HCT116 (cell line): ENCODE measurements at regions not wholly inside any gene's neighbourhood (a gene's known extent, or its start where the extent isn't known, plus 50 kb on each side); places are given as distances from the start of the nearest gene placed in this dataset.
A peak's percentile ranks its signal among the peaks of the same experiment; 100 is the strongest.
"Not testable (repeated sequence)": the region's sequence is repeated elsewhere in the genome, so short reads cannot be mapped to it uniquely, and the experiment has no call there.

Experiments used
- ATAC-seq: fragments of 200-7000 bp; cut with Tn5 transposase; 2 replicates; pipeline ENCODE4 v1.9.1; 2020; ENCODE audit warnings: mild to moderate bottlenecking, moderate library complexity
- BruUV-seq: library from RNA; stranded (reverse); fragments of 400-500 nt; replicated peaks from 2 replicates; lab custom pipeline; 2021; lab: Mats Ljungman, UMichigan
- CTCF ChIA-PET: fragments of 300-600 bp; sonication (Branson Sonifier 250); formaldehyde crosslinking; loops from one replicate; lab custom pipeline; 2021; ENCODE audit warnings: antibody characterized with exemption; lab: Charles Lee
- POLR2A ChIA-PET: fragments of 300-600, 350-600 bp; sonication (Branson Sonifier 250); formaldehyde crosslinking; loops from one replicate; lab custom pipeline; 2021; ENCODE audit warnings: antibody characterized with exemption; lab: Charles Lee
- RAD21 ChIA-PET, 2 experiments: fragments of 300-600 bp; sonication (Branson Sonifier 250); formaldehyde crosslinking; loops; one replicate each; lab custom pipeline; 2023; ENCODE audit warnings: low total read pairs in 2 of 2; ENCODE audit not compliant: uncharacterized antibody in 2 of 2, unreplicated experiment in 2 of 2, low non-redundant PET in 1 of 2; lab: Charles Lee
- DNase-seq: peaks from one replicate; pipeline ENCODE4 v3.0.0-alpha.2; 2010; ENCODE audit warnings: low read depth, low spot score
- H2AFZ ChIP-seq: fragments of 200-600 bp; shearing (Covaris generic), sonication (generic); 2 replicates; pipeline ENCODE4 v1.6.1; 2017; ENCODE audit warnings: low read depth, mixed run types, mixed read lengths, antibody characterized with exemption, low read length; ENCODE audit not compliant: poor library complexity, severe bottlenecking
- H3K27ac ChIP-seq: 2 replicates; pipeline ENCODE4 v1.5.1; 2012; ENCODE audit warnings: low read depth, low read length
- H3K27me3 ChIP-seq: fragments of 200-600 bp; sonication (generic); 2 replicates; pipeline ENCODE4 v1.6.1; 2016; ENCODE audit warnings: mixed run types, low read length, mixed read lengths; ENCODE audit not compliant: insufficient read depth
- H3K36me3 ChIP-seq, 2 experiments: fragments of 200-500 bp in 1 of 2; fragments of 200-600 bp in 1 of 2; sonication (Bioruptor generic) in 1 of 2; sonication (generic) in 1 of 2; 2 replicates each; pipeline versions ENCODE4 v1.5.1 to v1.6.1; 2014 to 2016; ENCODE audit warnings: low read length in 2 of 2, inconsistent platforms in 1 of 2, mixed read lengths in 1 of 2, mixed run types in 1 of 2; ENCODE audit not compliant: insufficient read depth in 2 of 2, control insufficient read depth in 1 of 2
- H3K4me1 ChIP-seq, 2 experiments: fragments of 200-600 bp in 1 of 2; sonication (generic) in 1 of 2; 2 replicates each; pipeline versions ENCODE4 v1.5.1 to v1.6.1; 2012 to 2017; ENCODE audit warnings: low read length in 2 of 2, inconsistent platforms in 1 of 2, mild to moderate bottlenecking in 1 of 2, mixed read lengths in 1 of 2, mixed run types in 1 of 2, moderate library complexity in 1 of 2; ENCODE audit not compliant: insufficient read depth in 2 of 2, control insufficient read depth in 1 of 2
- H3K4me2 ChIP-seq: fragments of 200-600 bp; sonication (generic); 2 replicates; pipeline ENCODE4 v1.6.1; 2017; ENCODE audit warnings: mixed run types, low read length, mixed read lengths
- H3K4me3 ChIP-seq, 2 experiments: fragments of 200-600 bp in 1 of 2; sonication (generic) in 1 of 2; replicated peaks in 1 of 2; 2 replicates each; pipeline ENCODE4 v1.5.1; 2011 to 2016; ENCODE audit warnings: low read length in 2 of 2, control low read depth in 1 of 2, low read depth in 1 of 2, mild to moderate bottlenecking in 1 of 2, mixed read lengths in 1 of 2, mixed run types in 1 of 2
- H3K79me2 ChIP-seq: fragments of 200-600 bp; sonication (generic); 2 replicates; pipeline ENCODE4 v1.6.1; 2017; ENCODE audit warnings: mild to moderate bottlenecking, mixed run types, low read length, moderate library complexity, mixed read lengths; ENCODE audit not compliant: insufficient read depth
- H3K9ac ChIP-seq: fragments of 200-600 bp; sonication (generic); 2 replicates; pipeline ENCODE4 v1.6.1; 2016; ENCODE audit warnings: low read length, mixed read lengths
- H3K9me2 ChIP-seq: fragments of 200-600 bp; sonication (generic), shearing (Covaris generic); 2 replicates; pipeline ENCODE4 v1.6.1; 2017; ENCODE audit warnings: mixed run types, mild to moderate bottlenecking, moderate library complexity; ENCODE audit not compliant: insufficient read depth
- H3K9me3 ChIP-seq, 2 experiments: fragments of 200-500 bp in 1 of 2; fragments of 200-600 bp in 1 of 2; sonication (Bioruptor generic) in 1 of 2; sonication (generic) in 1 of 2; 2 replicates each; pipeline ENCODE4 v1.6.1; 2014 to 2017; ENCODE audit warnings: low read length in 2 of 2, mixed read lengths in 2 of 2, inconsistent platforms in 1 of 2, low read depth in 1 of 2, mild to moderate bottlenecking in 1 of 2, mixed run types in 1 of 2, moderate library complexity in 1 of 2; ENCODE audit not compliant: control insufficient read depth in 1 of 2, insufficient read depth in 1 of 2
- H4K20me1 ChIP-seq: fragments of 200-600 bp; sonication (generic), shearing (Covaris generic); 2 replicates; pipeline ENCODE4 v1.6.1; 2017; ENCODE audit warnings: mixed run types, mild to moderate bottlenecking, moderate library complexity; ENCODE audit not compliant: insufficient read depth
- CTCF ChIP-seq, 3 experiments: fragments of 200-600 bp in 1 of 3; sonication (generic) in 1 of 3; IDR thresholded peaks in 2 of 3; conservative IDR thresholded peaks in 1 of 3; 2 replicates each; pipeline ENCODE4 v1.5.1; 2012 to 2017; ENCODE audit warnings: low read depth in 2 of 3, low read length in 2 of 3, antibody characterized with exemption in 1 of 3, borderline replicate concordance in 1 of 3, control low read depth in 1 of 3, mild to moderate bottlenecking in 1 of 3, mixed read lengths in 1 of 3, mixed run types in 1 of 3, moderate library complexity in 1 of 3; ENCODE audit not compliant: insufficient read depth in 1 of 3
- FOSL1 ChIP-seq: IDR thresholded peaks from 2 replicates; pipeline ENCODE4 v1.6.1; 2012; ENCODE audit warnings: low read depth
- MAX ChIP-seq: IDR thresholded peaks from 2 replicates; pipeline ENCODE4 v1.6.1; 2012
- SP1 ChIP-seq: IDR thresholded peaks from 2 replicates; pipeline ENCODE4 v1.6.1; 2012; ENCODE audit warnings: low read depth
- YY1 ChIP-seq: IDR thresholded peaks from 2 replicates; pipeline ENCODE4 v1.6.1; 2011; ENCODE audit warnings: low read length, low read depth, moderate library complexity, mild to moderate bottlenecking; ENCODE audit not compliant: insufficient replicate concordance; ENCODE audit errors: extremely low read depth
- ZBTB33 ChIP-seq: IDR thresholded peaks from 2 replicates; pipeline ENCODE4 v1.6.1; 2011; ENCODE audit warnings: mild to moderate bottlenecking, low read length, moderate library complexity; ENCODE audit not compliant: insufficient replicate concordance; ENCODE audit errors: extremely low read depth
- intact Hi-C: fragments of 100-400 bp; cut with micrococcal nuclease; formaldehyde crosslinking; loops from 2 replicates; pipeline ENCODE4 v1.10.0; 2022

GRCh38 chr10:26361971-26362370 is 76.2 kb upstream of the APBB1IP start (continued):
- TF ChIP-seq ZBTB33 (no peak), SP1 (no peak), YY1 (no peak)

GRCh38 chr10:26365681-26366358 is 72.3 kb upstream of the APBB1IP start:
- Histone ChIP-seq H3K9me3 (no peaks in the 10 kb centered on the region), H3K4me2 (no peak overlapping the region), H4K20me1 (no peaks in the 10 kb centered on the region), H3K9me2 (no peaks in the 10 kb centered on the region), H3K9ac (no peak overlapping the region), H3K27me3 (no peaks in the 10 kb centered on the region), H3K4me3 (no peak overlapping the region), H3K27ac (no peak overlapping the region), H3K79me2 (no peaks in the 10 kb centered on the region), H2AFZ (no peak overlapping the region), H3K4me1 (no peaks in the 10 kb centered on the region)
- no peak for DNase-seq
- intact Hi-C loops, result no loop called here
- no TSS peak for BruUV-seq
- no peak for ATAC-seq
- POLR2A ChIA-PET, result no interaction called here
- TF ChIP-seq CTCF (IDR thresholded peaks at IDR 0.05 in 2 of 3, conservative IDR thresholded peaks at IDR 0.05 in 1 of 3; ENCODE audit: borderline replicate concordance in 1 of 3, insufficient read depth in 1 of 3, low read depth in 2 of 3, low read length in 2 of 3) (no peak), MAX (no peak), SP1 (no peak), FOSL1 (0 out of 2 replicates have a peak, but pooled peaks have one; percentile 24)
- TF ChIP-seq, all 23 proteins: peak for 1
- CTCF ChIA-PET, result no interaction called here
- H3K36me3 ChIP-seq, result no peaks in the 10 kb centered on the region
- RAD21 ChIA-PET, result no interaction called here

- H3K27ac ChIP-seq, intact Hi-C loops, H3K9ac ChIP-seq, H2AFZ ChIP-seq, H3K36me3 ChIP-seq, ATAC-seq, H3K9me2 ChIP-seq, POLR2A ChIA-PET, BruUV-seq, H3K79me2 ChIP-seq, RAD21 ChIA-PET, CTCF ChIA-PET, H3K4me2 ChIP-seq, H4K20me1 ChIP-seq, H3K4me1 ChIP-seq, DNase-seq, H3K27me3 ChIP-seq, H3K4me3 ChIP-seq, H3K9me3 ChIP-seq: not testable (repeated sequence)
These were observed 71.1 kb upstream of the APBB1IP start for GRCh38 chr10:26367035-26367434.
